GM19324 (cell line): ENCODE measurements at regions not wholly inside any gene's neighbourhood (a gene's known extent, or its start where the extent isn't known, plus 50 kb on each side); places are given as distances from the start of the nearest gene placed in this dataset.
"Not testable (repeated sequence)": the region's sequence is repeated elsewhere in the genome, so short reads cannot be mapped to it uniquely, and the experiment has no call there.

Experiments used
- ATAC-seq: cut with Tn5 transposase; IDR thresholded peaks from one replicate; pipeline ENCODE4 v1.9.1; 2021; ENCODE audit warnings: mild to moderate bottlenecking, moderate library complexity; ENCODE audit not compliant: unreplicated experiment, low FRiP score

DNA sequence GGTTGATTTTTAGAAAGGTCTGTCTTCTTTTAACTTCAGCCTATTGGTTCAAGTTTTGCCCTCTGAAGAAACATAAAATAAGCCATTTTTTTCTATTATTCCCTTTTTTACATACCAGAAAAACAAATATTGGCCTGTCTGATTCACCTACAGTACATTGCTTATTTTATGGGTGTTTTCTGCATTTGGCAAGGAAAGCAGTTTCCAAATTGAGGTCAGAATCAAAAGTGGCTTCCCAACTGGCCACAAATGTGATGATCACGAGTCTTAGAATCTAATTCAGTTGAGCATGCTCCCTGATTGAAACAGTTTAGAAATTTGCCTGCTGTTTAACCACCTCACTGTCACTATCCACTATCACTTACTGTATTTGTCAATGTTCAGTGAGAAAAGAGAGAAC lies 106.9 kb upstream of the CHMP2B start:
- no peak for ATAC-seq

DNA sequence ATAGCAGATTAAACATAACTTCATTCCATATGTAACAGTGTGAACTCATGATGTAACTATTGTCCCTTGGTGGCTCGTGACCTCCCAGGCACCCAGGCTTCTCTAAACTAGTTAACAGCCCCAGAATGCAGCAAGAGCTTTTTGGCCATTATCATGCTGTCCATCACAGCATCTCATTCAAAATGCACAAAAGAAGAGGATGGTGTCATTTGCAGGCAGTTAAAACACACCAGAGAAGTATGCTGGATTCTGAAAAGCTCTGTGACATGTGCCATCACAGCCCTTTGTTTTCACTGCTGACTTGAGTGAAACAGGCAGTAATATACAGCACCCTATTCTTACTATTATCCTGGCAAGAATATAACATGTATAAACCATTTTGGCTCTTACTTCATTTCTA lies 117.6 kb upstream of the CHMP2B start:
- no peak for ATAC-seq

DNA sequence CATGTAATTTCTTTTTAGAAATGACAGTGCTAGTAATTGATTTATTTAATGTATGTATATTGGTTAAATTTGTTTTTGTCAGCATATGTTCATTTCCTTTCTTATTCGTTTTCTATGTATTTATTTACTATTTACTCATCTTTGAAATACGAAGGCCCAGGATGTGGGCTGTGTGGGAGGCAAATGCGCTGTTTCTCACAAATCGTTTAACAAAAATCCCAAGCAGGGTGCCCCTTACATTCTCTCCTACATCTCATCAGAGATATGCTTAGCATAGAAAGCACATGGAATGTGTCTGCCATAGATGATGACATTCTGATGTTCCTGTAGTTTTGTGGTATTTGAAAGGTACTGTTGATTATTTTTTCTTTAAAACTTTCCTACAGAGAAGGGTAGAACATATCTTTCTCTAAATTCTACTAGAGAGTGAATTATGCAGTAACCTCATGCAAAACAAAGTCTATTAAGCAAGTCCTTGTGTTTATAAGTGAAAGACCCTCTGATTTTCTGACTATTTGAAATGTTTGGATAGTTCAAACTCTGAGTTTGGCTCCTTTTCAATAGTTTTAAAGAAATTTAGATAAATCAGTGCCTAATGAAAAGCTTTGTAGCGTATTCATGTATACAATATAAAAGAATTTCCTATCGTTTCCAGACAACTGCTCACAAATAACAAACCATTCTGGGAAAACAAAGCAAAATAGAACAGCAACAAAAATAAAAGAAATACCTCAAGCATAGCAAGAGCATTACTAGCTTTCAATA lies 111.1 kb upstream of the VGLL3 start:
- ATAC-seq = no peak

DNA sequence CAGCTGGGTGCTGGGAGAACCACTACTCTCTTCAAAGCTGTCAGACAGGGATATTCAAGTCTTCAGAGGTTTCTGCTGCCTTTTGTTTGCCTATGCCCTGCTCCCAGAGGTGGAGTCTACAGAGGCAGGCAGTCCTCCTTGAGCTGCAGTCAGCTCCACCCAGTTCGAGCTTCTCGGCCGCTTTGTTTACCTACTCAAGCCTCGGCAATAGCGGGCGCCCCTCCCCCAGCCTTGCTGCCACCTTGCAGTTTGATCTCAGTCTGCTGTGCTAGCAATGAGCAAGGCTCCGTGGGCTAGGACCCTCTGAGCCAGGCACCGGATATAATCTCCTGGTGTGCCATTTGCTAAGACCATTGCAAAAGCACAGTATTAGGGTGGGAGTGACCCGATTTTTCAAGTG lies 106.8 kb upstream of the VGLL3 start:
- not testable (repeated sequence) for ATAC-seq

DNA sequence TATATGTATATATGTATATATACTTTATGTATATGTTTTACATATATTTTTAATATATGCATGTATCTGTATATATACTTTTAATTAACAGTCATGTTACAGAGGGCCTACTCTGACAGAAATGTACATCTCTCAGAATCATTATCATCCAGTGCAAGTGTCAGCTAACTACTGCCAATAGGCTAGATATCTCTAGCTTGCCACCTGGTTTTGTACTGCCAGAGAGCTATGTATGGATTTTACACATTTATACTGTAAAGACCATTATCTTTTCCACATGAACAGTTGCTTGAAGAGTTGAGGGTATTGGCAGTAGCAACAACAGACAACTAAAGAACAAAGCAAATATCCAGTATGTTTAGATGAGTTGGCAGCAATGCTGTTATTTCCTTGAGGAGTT lies 99.7 kb upstream of the VGLL3 start:
- ATAC-seq = no peak

DNA sequence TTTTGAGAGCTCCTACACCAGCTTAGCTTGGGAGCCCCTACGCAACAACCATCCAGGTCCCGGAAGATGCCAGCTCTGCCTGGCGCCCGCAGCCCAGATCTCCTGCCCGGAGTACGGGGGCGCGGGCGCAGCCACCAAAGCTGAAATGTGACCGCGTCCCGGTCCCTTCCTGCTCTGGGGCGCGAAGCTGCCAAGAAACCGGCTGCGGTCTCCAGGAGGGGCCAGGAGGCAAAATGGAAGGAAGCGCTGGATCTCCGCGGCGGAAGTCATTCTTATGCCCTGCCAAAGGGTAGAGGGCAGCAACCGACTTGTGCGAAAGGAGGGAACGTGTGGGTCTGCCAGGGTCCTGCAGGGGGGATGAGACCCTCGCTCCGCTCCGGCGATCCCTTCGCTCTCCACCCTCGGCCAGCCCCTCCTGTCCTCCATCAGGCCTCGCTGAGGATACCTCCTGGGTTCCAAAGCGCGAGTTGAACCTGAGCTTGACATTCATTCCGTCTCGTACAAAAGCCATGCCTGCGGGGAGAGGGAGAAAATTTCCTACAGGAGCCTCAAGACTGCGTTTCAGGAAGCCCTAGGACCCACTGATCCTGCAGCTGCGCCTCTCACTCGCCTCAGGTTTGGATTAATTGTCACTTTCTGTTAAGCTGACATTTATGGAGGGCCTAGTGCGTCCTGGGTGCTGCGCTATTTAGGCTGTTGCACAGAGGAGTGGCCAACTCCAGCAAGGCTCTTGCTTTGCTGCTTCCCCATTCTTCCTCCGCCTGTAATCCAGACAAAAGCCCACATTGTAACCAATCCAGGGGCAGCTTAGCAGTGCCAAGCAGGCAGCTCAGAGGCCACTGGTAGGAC lies 98.3 kb upstream of the VGLL3 start:
- ATAC-seq = peak; percentile 57

DNA sequence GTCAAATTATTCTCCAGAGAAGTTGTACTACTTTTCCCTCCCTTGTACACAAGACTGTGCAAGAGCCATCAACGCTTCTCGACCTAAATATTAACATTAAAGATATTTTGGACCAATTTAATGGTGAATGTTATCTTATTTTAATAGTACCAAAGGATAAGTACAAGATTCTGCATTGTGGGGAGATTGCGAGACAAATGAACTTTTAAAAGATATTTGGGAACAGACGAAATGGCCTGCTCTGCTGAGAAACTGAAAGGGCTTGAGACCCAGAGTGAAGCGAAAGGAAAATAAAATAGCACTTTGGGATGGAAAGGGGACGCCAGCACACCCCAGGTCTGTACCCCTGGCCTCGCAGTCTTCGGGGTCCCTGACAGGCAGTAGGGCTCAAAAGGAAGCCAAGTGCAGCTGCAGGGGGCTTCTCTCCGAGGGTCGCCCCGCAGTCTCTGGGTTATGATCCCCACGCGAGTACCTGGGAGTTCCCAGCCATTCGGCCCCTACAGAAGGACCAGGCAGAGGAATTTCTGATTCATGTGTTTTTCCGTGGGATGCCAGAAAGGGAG lies 97.6 kb upstream of the VGLL3 start:
- ATAC-seq = peak; percentile 25

DNA sequence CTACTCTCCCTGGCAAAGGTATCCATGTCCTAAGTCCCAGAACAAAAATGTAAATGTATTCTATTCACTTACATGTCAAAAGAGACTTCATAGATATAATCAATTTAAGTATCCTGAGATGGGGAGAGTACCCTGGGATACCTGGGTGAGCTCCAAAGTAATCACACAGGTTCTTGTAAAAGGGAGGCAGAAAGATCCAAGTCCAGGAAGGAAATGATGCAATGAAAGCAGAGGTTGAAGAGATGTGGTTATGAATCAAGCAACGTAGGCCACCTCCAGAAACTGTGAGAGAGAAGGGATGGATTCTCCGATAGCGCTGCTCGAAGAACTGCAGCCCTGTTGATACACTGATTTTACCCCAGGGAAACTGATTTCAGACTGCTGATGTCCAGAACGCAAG lies 93.9 kb upstream of the VGLL3 start:
- ATAC-seq = no peak

DNA sequence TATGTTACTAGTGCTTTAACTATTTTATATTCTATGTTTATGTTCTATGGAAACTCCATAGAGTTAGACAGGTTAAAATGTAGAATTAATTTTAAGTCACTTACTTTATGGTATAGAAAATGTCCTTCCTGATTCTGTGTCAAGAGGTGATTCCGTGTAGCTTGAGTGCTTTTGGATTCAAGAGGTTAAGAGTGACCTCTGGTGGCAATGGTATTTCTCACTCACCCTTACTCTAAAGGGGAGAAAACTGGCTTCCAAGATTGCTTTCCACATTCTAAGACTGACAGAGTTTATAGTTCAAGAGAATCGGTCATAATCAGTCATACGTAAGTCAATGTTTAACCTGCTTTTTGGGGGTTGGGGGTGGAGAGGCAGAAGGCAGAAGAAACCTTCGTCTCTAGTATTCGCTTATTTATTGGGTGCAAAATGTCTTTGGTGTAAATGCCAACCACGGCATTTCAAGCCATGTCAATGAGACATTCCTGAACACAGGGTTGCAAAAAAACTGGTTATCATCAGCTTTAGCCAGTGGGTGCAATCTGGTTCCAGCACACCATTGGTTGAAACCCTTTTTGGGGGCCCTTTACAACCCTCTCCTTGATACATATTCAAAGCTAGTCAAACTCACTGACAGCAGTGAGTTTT lies 92.0 kb upstream of the VGLL3 start:
- ATAC-seq = no peak

DNA sequence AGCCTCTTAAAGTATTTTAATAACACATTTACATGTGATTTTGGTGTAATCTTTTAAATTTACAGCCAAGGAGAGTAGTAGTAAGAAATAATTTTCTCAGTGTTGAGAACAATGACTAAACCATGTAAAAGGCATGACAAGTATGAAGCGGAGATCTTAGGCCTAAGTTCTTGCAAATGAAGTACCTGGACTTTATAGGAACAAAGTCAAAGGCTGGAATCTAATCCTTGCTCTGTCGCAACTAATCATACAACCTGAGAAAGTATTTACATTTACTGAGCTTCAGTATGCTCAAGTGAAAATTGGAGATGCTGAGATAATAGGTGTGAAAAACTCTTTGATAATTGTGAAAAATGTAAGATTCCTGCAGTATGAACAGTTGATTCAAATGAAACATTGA lies 86.4 kb upstream of the VGLL3 start:
- ATAC-seq = no peak

DNA sequence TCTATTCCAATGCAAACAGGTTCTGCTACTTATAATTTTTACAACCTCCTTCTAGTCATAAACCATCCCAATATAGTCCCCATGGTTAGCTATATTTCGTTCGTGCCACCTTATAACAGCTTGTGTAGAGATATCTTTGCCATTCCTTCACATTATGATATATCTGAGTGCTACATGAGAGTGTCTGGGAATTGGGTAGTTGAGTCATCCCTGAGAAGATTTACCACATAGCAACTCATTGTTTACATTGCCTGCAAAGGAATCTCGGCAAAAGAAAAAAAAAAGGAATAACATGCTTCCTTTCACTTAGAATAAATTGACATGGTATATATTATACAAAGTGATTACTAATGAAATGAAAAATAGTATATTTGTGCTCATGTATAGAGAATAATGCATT lies 86.0 kb upstream of the VGLL3 start:
- no peak for ATAC-seq

DNA sequence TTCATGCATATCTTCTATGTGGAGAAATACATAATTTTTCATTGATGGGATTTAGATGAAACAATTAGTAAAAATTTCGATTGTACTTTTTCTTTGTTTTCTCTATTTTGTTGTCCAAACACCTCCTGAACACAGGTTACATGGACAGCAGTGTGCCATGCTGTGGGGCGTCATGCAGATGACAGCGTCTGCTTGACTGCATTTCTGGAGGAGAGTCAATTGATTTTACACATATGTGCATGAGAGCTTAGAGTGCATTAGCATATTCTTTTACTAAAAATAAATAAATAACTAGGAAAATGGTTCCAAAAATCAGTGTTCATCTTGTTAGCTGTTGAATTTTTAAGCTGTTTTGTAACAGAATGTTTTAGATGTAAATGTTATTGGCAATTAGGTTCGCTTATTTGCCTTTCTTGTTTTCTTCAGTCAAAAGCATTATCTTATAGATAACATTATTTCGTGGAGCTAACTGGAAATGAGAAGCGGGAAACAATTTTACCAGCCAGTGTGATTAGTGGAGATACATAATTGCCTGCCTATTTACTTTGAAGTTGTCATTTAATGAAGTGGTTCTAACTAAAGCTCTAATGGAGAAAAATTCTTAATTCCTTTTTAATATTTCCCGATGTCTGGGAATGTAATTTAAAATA lies 82.7 kb upstream of the VGLL3 start:
- ATAC-seq = no peak

DNA sequence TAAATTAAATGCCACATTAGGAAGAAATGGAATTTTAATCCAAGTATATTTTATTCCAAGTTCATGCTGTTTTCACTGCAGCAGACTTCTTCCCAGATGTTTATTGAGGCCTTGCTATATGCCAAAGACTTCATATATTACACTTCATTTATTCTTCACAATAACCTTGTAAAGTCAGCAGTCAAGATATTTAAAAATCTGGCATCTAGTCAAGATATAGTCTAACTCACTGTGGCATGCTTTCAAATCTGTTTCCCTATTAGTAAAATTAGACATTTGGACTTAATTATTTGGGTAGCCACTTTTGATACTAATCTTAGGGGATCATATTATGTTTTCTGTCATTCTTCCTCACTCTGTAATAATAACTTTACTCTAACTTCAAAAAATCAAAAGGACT lies 81.5 kb upstream of the VGLL3 start:
- no peak for ATAC-seq

DNA sequence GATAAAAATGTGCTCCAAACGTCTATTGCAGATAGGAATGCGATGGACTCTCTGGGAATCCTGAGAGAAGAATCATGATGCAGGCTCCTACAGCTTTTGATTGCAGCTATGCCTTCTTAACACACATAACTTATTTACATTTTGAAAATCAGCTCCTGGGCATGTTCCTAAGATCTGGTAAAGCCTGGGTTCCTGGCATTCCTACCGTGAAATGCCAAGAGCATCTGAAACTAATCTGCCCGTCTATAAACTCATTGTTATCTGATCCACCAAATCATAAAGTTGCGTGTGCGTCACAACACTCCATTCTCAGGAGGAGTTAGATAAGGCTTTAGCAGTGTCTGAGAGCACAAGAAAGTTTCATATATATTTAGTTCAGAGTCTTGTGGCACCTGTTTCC lies 79.0 kb upstream of the VGLL3 start:
- no peak for ATAC-seq

DNA sequence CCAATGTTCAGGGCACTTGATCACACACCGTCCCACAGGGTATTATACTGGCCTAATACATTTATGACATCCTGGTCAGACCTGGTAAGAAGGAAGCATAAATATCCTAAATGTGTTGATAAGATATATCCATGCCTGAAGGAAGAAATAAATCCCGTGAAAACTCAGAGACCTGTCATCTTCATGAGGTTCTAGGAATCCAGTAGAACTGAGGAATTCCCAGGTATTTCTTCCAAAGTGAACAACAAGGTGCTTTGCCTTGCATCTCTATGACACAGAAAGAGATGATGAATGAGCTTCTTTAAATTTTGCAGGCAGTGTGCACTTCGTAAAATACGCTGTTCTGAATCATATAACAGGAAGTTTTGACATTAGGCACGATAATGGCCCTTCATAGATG lies 78.1 kb upstream of the VGLL3 start:
- no peak for ATAC-seq

DNA sequence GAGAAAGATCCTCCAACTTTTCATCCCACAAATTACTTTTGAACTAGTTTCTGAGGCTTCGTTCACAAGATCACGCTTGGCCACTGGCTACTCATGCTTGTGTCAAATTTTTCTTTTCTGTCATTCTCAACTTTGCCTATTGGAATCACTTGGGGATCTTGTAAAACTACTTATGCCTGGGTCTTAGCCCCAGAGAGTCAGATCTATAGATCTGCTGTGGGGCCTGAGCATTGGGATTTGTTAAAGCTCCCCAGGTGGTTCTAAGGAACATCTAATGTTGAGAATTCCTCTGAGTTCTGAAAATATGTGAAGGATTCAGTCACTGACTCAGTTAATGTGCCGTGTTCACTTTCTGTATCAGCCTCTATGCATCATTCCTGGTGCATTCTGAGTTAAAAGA lies 71.7 kb upstream of the VGLL3 start:
- ATAC-seq = no peak

DNA sequence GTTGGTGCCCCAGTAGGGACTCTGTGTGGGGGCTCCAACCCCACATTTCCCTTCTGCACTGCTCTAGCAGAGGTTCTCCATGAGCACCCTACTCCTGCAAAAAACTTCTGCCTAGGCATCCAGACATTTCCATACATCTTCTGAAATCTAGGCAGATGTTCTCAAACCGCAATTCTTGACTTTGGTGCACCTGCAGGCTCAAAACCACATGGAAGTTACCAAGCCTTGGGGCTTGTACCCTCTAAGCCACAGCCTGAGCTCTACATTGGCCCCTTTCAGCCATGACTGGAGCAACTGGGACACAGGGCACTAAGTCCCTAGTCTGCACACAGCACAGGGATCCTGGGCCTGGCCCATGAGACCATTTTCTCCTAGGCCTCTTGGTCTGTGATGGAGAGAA lies 66.5 kb upstream of the VGLL3 start:
- ATAC-seq = no peak

DNA sequence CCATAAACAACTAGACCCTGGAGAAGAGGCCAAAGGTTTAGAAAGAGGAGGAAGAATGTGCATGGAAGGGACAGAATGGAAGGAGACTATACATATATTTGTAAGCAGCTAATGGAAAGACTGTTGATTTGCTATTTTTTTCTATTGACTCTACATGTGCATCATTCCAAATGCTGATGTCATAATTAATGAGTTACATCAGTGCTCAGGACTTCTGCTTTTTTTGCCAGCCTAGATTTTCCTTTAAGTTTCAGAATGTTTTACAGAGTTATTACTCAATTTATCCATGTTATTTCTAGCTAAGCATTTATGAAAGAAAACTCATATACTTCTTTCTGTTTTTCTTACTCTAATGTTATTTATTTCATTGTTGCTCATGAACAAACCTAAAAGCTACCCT lies 62.6 kb upstream of the VGLL3 start:
- no peak for ATAC-seq

DNA sequence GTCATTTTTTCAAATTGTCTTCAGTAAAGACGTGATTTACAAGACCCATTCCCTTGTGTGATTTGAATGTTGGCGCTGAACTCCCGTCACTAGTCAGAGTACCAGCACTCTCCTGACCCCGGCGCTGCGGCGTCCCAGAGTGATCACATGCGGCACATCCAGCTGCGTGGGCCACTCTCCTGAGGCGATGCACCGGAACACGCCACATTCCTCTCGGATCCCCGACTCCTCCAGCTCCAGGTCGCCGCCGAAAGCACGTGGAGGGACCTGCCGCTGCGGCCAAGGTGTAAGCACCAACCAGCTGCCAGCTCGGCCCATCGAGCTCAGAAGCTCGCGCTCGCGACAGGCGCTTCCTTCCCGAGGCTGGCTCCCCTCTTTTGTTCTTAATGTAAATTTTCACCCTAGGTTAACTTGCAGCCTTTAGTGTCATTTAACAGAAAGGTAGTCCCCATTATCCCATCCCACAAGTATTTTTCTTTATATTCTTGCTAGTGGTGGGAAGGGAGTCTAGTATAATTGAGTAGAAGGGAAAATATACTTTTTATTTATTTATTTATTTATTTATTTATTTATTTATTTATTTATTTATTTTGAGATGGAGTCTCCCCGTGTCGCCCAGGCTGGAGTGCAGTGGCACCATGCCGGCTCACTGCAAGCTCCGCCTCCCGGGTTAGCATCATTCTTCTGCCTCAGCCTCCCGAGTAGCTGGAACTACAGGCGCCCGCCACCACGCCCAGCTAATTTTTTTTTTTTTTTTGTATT lies 61.7 kb upstream of the VGLL3 start:
- ATAC-seq = no peak

DNA sequence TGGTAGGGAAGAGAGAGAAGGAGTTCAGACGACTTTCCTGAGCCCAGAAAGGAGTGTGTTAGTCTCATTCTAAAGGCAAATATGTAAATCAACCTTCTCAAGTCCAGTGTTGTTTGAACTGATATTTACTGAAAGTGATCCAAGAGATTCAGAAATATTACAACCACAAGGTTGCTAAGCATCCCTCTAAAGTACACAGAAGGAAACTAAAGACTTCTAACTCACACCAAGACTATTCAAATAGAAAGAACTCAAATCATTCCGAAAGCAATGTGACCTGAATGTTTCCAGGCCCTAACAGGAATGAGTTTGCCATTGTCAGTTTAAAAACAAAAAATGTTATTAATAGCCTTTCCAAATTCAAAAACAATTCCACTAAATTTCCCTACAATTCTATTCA lies 56.9 kb upstream of the VGLL3 start:
- ATAC-seq = no peak
